ENCODE measurements at regions not wholly inside any gene's neighbourhood (a gene's known extent, or its start where the extent isn't known, plus 50 kb on each side); places are given as distances from the start of the nearest gene placed in this dataset.

DNA sequence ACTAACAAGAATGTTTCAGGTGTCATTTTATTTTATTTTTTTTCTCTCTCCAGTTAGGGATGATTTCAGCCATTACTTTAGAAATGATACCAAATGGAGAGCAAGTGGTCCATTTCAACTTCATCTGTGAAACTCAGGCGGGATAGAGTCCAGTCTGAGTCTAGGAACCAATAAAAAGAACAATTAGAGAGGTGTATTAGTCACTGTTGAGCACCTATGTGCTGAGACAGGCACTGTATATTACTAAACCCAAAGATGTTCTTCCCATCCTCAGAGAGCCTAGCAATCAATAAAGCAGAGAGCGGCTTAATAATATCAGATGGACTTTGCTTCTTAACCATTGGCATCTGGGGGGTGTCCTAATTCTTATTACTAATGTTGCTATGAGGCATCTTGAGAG lies 410.3 kb upstream of the SLC24A2 start:
- no peak for DNase-seq

DNA sequence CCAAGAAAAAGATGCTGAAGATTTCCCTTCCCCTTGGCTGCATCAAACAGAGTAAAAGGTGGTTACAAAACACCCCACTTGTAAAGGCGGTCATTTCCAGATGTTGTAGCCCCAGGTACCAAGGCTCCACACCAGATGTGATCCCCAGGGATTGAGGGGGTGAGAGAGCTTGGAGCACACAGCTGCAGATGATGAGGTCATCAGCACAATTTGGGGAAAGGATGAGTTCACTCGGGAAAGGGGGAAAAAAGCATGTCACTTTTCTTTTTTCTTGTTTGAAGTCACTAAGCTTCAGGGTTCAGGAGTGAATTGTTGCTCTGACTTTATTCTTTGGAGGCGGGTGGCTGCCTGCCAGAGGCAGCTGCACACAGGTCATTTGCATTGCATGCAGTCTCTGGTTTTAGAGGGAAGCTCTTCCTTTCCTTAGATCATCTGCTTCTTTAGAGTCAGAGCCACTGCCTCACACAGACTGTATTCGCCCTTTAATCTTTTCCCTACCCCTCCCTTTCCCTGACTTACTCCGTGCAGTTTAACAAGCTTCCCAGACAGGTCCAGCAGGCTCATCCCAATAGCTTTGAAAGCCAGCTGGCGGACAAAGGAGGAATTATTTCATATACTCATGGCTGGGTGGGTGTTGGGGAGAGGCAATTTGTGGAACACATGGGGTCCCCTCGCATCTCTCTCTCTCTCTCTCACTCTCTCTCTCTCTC lies 409.3 kb upstream of the SLC24A2 start:
- DNase-seq: peak; percentile 25 to 67 (median 44)

DNA sequence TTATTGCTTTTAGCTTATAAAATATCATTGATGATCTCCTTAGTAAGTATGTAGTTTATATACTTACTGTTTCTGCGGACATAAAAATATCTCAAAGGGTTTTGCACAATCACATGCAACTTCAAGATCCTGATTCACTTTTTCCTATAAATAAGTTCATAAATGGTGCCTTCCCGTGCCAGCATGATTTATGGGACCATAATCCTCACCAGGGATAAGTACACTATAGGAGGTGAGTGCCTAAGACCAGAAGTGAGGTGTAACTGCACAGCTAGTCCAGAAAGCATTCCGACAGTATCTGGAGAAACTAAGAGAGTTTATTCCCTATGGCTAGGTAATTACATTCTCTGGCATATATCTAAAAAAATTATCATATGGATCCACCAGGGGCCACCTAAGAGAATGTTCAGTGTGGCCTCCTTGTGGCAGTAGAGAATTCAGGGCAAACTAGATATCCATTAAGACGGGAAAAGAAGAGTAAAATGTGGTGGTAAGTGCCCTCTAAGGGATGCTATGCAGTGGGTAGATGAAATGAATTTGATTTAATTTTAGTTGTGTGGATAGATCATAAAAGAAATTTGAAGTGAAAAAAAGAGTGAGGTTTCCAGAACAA lies 402.5 kb upstream of the SLC24A2 start:
- DNase-seq: no peak

DNA sequence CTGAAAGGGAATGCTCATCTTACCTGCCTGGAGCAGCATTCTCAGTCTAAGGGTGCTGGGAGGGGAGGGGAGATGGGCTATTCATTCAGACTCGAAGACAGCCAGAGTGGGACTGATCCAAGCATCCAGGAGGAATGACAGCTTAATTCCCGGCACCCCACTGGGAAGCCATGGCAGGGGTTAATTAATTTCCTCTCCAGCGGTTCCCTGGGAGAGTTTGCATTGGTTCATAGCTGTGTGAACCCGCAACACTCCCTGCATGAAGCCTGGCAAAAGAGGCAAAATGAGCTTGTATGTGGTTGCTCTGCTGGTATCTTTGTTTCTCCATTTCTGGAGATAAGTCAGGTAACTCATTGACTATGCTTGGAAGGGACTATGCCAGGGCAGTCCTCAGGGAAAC lies 401.0 kb upstream of the SLC24A2 start:
- DNase-seq: no peak

DNA sequence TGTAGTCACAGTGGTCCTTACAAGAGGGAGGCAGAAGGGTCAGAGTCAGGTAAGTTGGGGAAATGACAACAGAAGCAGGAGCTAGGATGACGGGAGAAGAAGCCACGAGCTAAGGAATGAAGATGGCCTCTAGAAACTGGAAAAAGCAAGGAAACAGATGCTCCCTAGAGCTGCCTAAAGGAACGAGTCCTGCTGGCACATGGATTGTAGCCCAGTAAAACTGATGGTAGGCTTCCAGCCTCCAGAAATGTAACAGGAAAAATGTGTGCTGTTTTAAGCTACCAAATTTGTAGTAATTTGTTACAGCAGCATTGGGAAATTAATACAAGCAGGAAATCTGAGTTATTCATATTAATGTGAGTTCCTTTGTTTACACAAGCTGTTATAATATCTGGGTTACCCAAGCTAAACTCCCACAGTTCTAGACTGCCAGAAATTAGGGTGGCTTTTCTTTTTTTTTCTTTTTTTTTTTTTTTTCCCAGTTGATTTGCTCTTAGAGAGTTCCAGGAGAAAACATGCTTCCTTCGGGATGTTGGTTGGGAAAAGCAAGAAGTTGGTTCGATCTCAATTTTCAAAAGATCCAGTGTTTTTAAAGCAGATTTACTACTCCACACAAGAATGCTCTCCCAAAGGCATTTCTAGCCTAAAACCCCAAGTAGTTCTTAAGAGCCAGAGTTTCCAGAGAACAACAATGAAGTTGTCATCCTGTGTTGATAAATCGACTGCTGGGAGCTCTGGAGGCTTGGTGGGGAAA lies 400.0 kb upstream of the SLC24A2 start:
- peak in 1 of 3 donors; percentile 9 for DNase-seq

DNA sequence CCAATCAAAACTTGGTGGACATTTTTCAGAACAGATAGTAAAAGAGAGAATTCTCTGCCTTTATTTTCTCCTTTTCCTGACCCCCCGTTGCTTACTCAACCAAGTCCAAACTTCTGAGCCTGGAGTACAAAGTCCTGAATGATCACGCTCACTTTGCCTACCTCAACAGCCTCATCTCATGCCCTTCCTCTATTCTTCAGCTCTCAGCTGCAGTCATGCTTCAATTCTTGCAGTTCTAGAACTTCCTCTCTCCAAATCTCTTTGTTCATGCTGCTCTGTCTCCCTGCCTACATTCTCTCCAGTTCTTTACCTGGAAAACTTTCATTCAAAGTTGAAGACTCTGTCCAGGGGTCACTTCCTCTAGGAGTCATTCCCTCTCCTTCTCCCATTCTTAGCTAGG lies 398.5 kb upstream of the SLC24A2 start:
- DNase-seq: no peak

DNA sequence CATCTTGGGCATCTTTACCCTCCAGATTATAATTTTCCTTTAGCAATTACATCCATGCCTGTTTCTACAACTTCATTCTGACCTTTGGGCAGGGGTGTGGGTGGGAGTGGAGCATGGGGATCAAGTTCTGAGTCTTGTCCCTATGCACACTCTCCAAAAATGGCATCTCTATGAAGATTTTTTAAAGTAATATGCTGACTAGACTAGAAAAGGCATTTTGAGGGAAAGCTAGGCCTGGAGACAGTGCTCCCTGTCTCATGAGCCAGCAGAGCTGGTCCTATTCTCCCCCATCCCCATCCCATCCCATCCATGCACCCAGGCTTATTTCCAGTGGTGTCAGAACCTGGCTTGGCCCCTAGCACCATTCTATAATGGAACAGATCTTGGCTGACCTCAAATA lies 398.0 kb upstream of the SLC24A2 start:
- DNase-seq: no peak

DNA sequence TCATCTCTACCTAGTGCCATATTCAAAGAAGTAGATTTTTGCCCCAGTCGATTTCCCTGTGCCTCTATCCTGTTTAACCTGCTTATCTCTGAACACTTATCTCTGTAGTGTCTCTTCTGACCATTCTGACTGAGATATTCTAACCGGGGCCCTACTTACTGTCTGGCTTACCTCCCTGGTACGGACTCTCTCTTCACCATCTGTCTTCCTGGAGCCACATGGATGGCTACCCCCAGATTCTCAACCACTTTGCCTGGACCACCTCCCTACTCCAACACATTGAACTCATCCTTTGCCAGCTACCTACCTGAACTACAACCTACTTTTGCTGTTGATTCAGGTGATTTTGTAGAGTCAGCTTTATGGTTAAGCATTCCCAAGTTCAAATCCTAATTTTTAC lies 397.4 kb upstream of the SLC24A2 start:
- DNase-seq: no peak

DNA sequence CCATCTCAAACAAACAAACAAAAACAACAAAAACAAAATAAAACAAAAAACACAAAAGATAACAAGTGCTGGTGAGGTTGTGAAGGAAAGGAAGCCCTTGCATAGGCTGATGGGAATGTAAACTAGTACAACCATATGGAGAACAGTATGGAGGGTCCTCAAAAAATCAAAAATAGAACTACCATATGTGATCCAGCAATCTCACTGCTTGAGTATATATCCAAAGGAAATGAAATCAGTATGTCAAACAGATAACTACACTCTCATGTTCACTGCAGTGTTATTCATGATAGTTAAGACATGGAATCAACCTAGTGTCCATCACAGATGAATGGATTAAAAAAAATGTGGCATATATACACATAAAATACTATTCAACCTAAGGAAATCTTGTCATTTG lies 395.7 kb upstream of the SLC24A2 start:
- no peak for DNase-seq

DNA sequence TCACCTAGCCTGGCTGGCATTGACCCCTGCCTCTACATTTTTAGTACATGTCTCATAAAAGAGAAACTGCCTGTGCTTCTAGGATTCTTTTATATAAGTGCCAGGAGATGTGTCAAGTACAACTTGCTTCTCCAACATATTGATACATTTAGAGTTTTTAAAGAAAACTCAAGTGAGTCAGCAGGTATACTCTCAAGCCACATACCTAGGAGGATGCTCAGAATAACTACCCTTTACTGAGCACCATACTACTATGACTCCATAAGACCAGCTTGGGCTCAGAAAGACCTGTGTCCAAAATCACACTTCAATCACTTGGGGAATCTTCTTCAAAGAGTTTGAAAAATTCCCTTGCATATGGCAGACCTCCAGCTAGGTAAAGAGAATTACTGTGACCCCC lies 389.8 kb upstream of the SLC24A2 start:
- DNase-seq: no peak

DNA sequence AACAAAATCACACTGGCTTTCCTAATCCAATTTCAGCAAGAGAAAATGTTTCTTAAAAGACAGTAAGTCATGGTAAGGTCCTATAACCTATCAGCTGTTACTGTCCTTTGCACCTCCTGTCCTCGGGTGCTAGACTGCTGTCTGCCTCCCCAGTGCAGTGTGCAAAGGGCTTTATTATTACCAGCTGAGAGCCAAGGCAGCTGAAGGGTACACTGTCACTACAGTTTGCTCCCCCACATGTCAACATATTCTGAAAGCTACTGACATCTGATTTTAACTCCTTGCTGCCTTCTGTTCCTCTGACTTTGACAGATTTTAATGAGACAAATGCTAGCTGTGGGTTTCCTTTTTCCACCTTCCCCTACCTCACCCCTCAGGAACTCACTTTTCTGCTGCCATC lies 389.4 kb upstream of the SLC24A2 start:
- no peak for DNase-seq

DNA sequence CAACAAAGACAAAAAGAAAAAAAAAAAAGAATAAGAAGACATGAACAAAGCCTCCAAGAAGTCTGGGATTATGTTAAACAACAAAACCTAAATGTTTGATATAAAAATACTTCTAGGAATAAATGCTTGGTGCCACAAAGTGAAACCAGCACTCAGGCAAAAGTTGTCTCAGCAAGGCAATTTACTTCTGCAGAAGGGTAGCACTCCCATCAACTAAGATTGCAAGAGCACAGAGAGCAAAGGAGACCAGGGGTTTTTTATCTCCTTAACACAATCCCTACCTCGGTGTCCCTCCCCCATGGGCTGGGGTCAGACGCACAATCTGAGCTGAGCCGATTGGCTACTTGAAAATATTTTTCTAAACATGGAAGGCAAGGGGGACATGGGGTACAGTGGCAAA lies 381.3 kb upstream of the SLC24A2 start:
- no peak for DNase-seq

DNA sequence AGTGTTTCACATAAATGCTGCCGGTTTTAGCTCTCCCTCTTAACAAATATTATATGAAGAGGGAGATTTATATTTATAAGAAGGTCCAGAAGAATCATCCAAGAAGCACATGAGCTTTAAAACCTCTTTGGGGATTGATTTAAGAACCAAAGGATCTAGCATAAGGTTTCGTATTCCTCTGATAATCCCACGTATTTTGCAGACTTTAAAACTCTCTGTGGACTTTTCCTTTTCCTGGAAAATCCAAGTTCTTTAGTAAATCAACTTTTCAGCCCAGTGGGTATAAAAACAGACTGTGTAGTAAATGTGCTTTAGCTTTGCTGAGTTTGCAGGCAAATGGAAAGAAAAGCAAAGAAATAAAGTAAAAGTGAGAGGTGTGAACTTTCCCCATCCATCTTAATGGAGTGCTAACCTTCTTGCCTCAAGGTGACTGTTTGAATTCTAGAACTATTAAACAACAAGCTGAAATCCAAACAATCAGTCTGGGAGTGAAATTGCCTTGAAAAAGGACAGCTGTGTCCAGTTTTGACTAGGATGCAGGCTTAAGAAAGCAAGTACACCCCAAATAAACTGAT lies 363.4 kb upstream of the SLC24A2 start:
- DNase-seq: no peak

DNA sequence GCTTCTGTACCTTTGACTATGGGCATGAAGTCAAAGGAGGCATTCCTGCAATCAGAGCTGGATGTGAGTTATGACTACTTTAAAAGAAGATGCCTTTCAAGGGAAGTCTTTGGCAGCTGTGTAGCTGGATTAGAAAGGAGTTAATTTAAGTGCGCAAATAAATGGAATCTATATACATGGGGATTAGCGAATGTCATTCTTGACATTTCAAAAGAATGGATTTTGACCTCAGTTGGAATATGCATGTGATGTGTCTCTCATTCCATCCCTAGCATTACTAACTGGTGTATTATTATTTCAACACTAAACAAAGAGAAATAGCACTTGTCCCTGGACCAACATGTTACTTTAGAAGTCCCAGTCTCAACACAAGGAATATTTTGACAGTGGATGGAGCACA lies 359.6 kb upstream of the SLC24A2 start:
- no peak for DNase-seq

DNA sequence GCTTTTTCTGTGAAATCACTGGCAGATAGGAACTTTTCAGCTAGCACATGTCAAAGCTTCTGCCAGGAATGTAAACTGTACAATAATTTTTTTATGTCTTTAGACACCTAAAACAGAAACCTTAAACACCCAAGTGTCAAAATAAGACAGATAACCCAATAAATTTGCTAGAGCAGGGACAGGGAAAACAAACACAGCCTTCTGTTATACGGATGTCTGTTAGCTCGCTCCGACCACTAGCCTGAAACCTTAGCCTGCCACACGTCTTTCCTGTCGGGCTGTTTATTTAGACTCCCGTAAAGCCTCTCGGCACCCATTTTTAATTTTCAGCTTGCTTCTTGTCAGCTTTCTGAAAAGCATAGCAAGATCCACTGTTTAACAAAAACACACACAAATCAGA lies 355.4 kb upstream of the SLC24A2 start:
- DNase-seq: no peak

DNA sequence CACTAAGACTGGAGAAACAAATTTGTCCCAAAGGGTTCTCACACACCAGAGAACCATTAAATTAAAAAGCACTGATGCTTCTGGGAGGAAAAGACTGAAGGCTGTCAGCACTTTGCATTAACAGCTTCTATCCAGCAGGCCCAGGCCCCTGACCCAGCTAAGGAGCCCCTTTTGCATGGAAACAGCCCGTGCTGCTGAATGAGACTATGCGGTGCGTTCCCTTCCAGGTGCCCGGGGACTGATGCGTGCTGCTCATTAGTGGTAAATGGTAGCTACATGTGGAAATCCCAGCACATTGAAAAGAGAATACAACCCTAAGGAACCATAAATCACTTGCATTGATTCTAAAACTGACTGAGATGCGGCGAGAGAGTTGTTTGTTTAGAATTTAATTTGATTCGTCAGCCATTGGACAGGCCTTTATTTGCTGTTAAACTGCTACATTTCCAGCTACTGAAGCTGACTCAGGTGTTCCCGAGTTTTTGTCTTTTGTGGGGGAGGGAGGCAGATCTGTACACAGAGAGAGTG lies 351.0 kb upstream of the SLC24A2 start:
- DNase-seq: no peak

DNA sequence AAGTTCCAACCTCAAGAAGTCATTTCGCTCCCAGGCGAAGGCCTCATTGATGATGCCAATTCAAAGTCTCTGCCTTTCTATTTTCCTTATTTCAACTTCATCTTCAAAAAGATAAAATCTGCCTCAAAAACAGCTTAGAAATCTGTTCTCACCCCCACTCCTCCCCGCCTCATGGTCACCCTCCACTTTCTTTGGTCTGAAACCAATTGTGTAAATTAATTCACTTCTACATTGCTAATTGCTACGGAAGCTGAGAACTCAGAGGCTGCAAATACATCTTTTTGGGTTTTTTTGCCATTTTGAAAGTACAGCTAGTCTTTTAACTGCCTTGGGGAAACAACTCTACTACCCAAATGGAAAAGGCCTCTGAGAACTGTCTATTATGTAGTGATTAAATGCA lies 350.0 kb upstream of the SLC24A2 start:
- no peak for DNase-seq

DNA sequence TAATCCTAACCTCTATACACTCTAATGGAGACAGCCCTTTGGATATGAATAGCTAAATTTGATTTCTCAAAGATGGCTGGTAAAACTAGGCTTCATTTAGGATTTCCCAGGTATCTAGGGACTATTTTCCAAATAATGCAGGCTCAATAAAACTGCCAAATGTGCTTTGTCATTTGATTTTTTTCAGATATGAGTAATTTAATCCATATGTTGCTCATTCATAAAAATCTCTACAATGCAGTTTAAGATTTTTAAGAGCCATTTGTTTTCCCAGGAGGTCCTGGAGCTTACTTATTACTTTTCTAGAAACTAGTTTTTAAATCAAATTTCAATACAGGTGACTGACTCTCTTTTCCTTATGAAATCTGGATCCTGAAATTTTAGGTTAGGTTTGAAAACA lies 349.3 kb upstream of the SLC24A2 start:
- peak in 1 of 3 donors; percentile 36 for DNase-seq

DNA sequence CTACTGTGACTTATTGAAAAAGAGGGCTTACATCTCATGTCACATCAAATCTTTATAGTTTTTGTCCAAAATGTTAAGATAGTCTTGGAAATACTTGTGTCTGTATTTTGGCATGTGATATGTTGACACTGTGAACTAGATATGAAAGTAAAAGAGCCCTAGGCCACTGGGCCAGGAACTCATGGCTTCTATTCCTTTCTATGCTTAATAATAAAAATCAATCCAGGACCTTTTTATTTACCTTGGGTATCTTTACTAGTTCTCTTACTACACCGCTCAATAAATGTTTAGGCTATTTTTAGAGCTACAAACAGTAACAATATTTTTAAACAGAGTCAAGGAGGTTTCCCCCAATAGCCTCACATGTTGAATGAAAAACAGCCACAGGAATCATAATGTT lies 348.6 kb upstream of the SLC24A2 start:
- DNase-seq: no peak

DNA sequence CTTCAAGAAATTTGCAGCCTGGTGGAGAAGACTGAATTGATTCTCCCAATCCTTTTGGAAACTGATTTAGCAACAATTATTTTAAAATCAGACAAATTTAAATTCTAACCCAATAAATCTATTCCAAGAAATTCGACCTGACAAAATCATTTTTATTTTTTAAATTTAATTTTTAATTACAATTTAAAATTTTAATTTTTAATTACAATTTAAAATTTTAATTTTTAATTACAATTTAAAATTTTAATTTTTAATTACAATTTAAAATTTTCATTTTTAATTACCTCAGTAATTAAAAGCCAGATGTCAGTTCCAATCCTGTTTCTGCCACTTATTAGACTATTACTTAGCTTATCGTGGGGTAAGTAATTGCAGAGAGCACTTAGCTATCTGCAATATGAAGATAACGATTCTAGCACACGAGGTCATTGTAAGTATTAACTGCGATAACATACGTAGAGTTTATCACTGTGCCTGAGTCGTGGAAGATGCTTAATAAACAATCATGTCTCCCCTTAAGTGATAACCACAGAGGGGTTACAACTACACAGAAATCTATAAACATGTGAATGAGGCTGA lies 346.4 kb upstream of the SLC24A2 start:
- DNase-seq: no peak

DNA sequence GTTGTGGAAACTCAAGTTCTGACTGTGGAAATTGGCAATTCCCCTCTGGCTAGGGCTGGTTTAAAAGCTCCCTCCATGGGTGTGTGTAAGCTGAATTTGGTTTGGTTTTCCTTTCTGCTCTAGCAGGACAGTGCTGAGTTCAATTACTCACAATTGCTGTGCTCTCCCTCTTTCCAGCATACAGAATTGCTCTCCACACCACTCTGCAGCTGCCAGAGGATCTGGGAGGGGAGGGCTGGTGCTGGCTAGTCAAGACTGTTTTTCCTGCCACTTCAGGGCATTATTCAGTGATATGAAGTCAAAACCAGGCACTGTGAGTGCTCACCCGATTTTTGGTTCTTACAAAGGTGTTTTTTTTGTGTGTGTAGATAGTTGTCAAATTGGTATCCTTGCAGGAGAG lies 336.9 kb upstream of the SLC24A2 start:
- DNase-seq: no peak

DNA sequence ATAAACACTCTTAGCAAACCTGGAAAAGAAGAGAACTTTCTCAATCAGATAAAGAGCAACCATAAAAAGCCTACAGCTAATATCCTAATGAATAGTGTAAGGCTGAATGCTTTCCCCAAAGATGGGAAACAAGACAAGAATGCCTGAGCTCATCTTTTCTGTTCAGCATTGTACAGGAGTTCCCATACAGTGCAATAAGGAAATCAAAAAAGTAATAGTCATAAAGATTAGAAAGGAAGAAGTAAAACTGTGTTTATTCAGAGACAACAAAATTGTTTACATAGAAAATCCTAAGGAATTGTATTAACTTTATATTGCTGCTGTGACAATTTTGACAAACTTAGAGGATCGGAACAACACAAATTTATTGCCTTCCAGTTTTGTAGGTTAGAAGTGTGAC lies 330.7 kb upstream of the SLC24A2 start:
- no peak for DNase-seq
